ENCODE measurements at regions not wholly inside any gene's neighbourhood (a gene's known extent, or its start where the extent isn't known, plus 50 kb on each side); places are given as distances from the start of the nearest gene placed in this dataset.

DNA sequence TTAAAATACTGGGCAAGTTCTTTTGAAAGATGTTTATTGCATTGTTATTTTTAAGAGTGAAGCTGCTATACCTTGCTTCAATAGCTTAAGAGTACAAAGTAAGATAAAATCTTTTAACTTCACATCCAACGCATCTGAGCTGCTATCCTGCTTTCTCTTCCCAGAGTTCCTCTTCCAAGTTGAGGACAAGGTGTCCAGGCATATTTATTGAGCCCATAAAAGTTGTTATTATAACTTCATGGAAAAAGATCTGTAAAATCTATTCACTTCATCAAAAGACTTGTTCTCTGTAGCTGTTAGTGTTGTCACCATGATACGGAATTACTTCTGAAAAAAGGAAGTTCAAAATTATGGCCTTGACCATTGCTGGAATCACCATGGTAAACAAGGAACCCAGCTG, 306.2 kb upstream of the ELAVL2 start:
- Histone ChIP-seq H3K4me3 (ENCODE audit: low read depth, low read length) (no peak overlapping the region), H3K27me3 (ENCODE audit: control insufficient read depth, insufficient read depth, low read length) (no peaks in the 10 kb centered on the region), H3K36me3 (ENCODE audit: control insufficient read depth, insufficient read depth, low read length) (no peaks in the 10 kb centered on the region)
- TF ChIP-seq, protein P1, sequence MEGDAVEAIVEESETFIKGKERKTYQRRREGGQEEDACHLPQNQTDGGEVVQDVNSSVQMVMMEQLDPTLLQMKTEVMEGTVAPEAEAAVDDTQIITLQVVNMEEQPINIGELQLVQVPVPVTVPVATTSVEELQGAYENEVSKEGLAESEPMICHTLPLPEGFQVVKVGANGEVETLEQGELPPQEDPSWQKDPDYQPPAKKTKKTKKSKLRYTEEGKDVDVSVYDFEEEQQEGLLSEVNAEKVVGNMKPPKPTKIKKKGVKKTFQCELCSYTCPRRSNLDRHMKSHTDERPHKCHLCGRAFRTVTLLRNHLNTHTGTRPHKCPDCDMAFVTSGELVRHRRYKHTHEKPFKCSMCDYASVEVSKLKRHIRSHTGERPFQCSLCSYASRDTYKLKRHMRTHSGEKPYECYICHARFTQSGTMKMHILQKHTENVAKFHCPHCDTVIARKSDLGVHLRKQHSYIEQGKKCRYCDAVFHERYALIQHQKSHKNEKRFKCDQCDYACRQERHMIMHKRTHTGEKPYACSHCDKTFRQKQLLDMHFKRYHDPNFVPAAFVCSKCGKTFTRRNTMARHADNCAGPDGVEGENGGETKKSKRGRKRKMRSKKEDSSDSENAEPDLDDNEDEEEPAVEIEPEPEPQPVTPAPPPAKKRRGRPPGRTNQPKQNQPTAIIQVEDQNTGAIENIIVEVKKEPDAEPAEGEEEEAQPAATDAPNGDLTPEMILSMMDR (IDR thresholded peaks at IDR 0.05; ENCODE audit: insufficient read depth, low read depth, low read length) = no peak
- no peak for DNase-seq (ENCODE audit: low read depth)
- CTCF ChIA-PET = no interaction called here
- POLR2A ChIA-PET = no interaction called here

DNA sequence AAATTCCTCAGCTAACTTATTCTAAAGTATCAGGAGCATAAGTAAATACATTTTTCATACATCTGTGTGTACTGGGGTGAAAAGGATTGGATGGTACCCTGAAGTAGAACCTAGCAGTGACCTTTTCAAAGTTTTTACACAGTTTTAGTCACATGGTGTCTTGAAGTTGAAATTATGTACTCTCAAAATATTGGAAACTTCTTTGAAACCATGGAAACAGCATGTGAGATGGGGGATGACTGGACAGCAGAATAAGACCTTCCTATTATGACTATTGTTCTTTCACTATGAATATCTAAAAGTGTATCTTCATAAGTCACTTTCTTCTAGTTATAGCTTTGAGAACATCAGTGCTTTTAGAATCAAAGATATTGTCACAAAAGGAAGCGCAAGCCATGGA, 301.5 kb upstream of the ELAVL2 start:
- TF ChIP-seq, protein P1 (IDR thresholded peaks at IDR 0.05; ENCODE audit: insufficient read depth, low read depth, low read length) = no peak
- ChIA-PET POLR2A (no interaction called here), CTCF (no interaction called here)
- Histone ChIP-seq H3K27me3 (ENCODE audit: control insufficient read depth, insufficient read depth, low read length) (no peaks in the 10 kb centered on the region), H3K4me3 (ENCODE audit: low read depth, low read length) (no peak overlapping the region), H3K36me3 (ENCODE audit: control insufficient read depth, insufficient read depth, low read length) (no peaks in the 10 kb centered on the region)
- DNase-seq (ENCODE audit: low read depth) = no peak

DNA sequence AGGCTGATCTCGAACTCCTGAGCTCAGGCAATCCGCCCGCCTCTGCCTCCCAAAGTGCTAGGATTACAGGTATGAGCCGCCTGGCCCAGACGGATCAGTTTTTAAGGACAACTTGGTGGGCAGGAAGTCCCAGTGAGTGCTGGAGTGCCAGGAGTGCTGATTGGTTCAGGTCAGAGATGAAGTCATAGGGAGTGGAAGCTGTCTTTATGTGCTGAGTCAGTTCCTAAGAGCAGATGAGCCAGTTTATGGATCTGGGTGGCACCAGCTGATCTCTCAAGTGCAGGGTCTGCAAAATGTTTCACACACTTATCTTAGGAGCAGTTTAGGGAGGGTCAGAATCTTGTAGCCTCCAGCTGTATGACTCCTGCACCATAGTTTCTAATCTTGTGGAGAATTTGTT, 292.1 kb upstream of the ELAVL2 start:
- H3K36me3 ChIP-seq (ENCODE audit: control insufficient read depth, insufficient read depth, low read length) = no peaks in the 10 kb centered on the region
- H3K4me3 ChIP-seq (ENCODE audit: low read depth, low read length) = no peak overlapping the region
- H3K27me3 ChIP-seq (ENCODE audit: control insufficient read depth, insufficient read depth, low read length) = no peaks in the 10 kb centered on the region
- DNase-seq (ENCODE audit: low read depth) = no peak
- ChIA-PET POLR2A (no interaction called here), CTCF (interaction anchor here (0.6 kb wide), 1 partner anchor 342 kb away, joined by 3 read pairs; no protein-coding TSS in a partner anchor)
- TF ChIP-seq, protein P1 (IDR thresholded peaks at IDR 0.05; ENCODE audit: insufficient read depth, low read depth, low read length) = no peak

DNA sequence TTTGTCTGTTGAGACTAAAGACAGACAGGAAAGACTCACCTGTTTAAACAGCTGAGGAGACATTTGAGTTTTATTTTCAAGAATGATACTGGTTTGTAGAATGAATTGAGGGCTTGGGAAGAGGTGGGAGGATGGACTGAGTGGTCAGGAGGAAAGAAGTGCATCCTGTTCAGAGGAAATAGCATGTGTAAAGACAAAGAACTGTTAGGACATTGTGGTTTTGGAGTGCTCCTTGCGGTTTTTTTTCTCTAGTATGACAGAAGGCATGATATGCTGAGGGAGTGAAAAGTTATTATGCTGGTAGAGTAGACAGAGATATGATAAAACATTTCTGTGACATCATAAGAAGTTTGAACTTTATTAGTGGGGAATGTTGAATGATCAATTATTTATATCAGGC, 270.7 kb upstream of the ELAVL2 start:
- TF ChIP-seq, protein P1 (IDR thresholded peaks at IDR 0.05; ENCODE audit: insufficient read depth, low read depth, low read length) = no peak
- ChIA-PET POLR2A (no interaction called here), CTCF (no interaction called here)
- DNase-seq (ENCODE audit: low read depth) = no peak
- Histone ChIP-seq H3K36me3 (ENCODE audit: control insufficient read depth, insufficient read depth, low read length) (no peaks in the 10 kb centered on the region), H3K27me3 (ENCODE audit: control insufficient read depth, insufficient read depth, low read length) (no peaks in the 10 kb centered on the region), H3K4me3 (ENCODE audit: low read depth, low read length) (no peak overlapping the region)

DNA sequence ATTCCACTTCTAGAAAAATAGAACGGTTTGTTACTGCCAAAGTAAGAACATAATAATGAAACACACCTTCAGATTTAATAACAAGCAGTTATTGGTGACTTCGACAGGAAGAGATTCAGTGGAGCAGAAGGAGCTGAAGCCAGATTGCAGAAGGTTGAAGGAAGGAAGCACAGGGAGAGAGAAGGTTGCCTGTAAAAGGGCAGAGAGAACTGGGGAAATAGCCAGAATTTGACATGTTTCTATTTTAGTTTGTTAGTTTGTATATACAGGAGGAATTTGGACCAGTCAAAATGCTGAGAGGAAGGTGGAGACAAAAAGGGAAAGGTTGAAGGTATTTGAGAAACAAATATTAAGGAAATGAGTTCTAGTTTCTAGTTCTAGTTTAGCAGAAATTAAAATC, 269.2 kb upstream of the ELAVL2 start:
- H3K36me3 ChIP-seq (ENCODE audit: control insufficient read depth, insufficient read depth, low read length) = no peaks in the 10 kb centered on the region
- ChIA-PET CTCF (no interaction called here), POLR2A (no interaction called here)
- H3K4me3 ChIP-seq (ENCODE audit: low read depth, low read length) = no peak overlapping the region
- TF ChIP-seq, protein P1 (IDR thresholded peaks at IDR 0.05; ENCODE audit: insufficient read depth, low read depth, low read length) = no peak
- no peak for DNase-seq (ENCODE audit: low read depth)
- no peaks in the 10 kb centered on the region for H3K27me3 ChIP-seq (ENCODE audit: control insufficient read depth, insufficient read depth, low read length)

Data from BJ (cell line).